HEK293 (cell line): ENCODE measurements at regions not wholly inside any gene's neighbourhood (a gene's known extent, or its start where the extent isn't known, plus 50 kb on each side); places are given as distances from the start of the nearest gene placed in this dataset.

Source experiments
- CTCF ChIA-PET: fragments of 350-600 bp; formaldehyde crosslinking; extraction: SDS; loops from one replicate; lab custom pipeline; 2021; ENCODE audit warnings: antibody characterized with exemption; lab: Yijun Ruan, JAX
- POLR2A ChIA-PET: fragments of 300-600 bp; formaldehyde crosslinking; extraction: SDS; loops from one replicate; lab custom pipeline; 2020; ENCODE audit warnings: antibody characterized with exemption, inconsistent platforms; lab: Yijun Ruan, JAX
- H3K27ac ChIP-seq: fragments of 200-500 bp; sonication (Bioruptor generic); 2 replicates; pipeline ENCODE4 v1.5.1; 2014; ENCODE audit warnings: low read depth, low read length, control low read depth, inconsistent platforms; ENCODE audit errors: extremely low read depth
- H3K36me3 ChIP-seq, 2 experiments: fragments of 200-500 bp in 1 of 2; sonication (Bioruptor generic) in 1 of 2; 1 replicate in 1 of 2; 2 replicates in 1 of 2; pipeline ENCODE4 v1.5.1; 2014 to 2017; ENCODE audit warnings: inconsistent platforms in 2 of 2, low read length in 2 of 2; ENCODE audit not compliant: control insufficient read depth in 2 of 2, insufficient read depth in 1 of 2
- H3K4me1 ChIP-seq: fragments of 200-500 bp; sonication (Bioruptor generic); 2 replicates; pipeline ENCODE4 v1.5.1; 2014; ENCODE audit warnings: mild to moderate bottlenecking, low read length, inconsistent platforms; ENCODE audit not compliant: control insufficient read depth, insufficient read depth
- H3K4me3 ChIP-seq: 2 replicates; pipeline ENCODE4 v1.5.1; 2011; ENCODE audit warnings: low read depth, mild to moderate bottlenecking, control low read depth, low read length, moderate library complexity
- H3K9me3 ChIP-seq: fragments of 200-500 bp; sonication (Bioruptor generic); 2 replicates; pipeline ENCODE4 v1.5.1; 2014; ENCODE audit warnings: low read depth, low read length, inconsistent platforms; ENCODE audit not compliant: control insufficient read depth, insufficient read depth
- MEIS1 ChIP-seq: sonication (generic); formaldehyde crosslinking; IDR thresholded peaks from 2 replicates; pipeline ENCODE4 v1.8.1; 2022; ENCODE audit warnings: missing genetic modification reagents, mild to moderate bottlenecking, borderline replicate concordance
- OSR2 ChIP-seq: fragments of 450-650 bp; formaldehyde crosslinking; IDR thresholded peaks from 2 replicates; pipeline ENCODE4 v1.5.1; 2016; ENCODE audit warnings: missing biosample characterization, missing genetic modification characterization
- SCRT2 ChIP-seq: fragments of 450-650 bp; formaldehyde crosslinking; IDR thresholded peaks from 2 replicates; pipeline ENCODE4 v1.5.1; 2016; ENCODE audit warnings: missing biosample characterization, missing genetic modification characterization
- ZBTB17 ChIP-seq: fragments of 450-650 bp; formaldehyde crosslinking; IDR thresholded peaks from 2 replicates; pipeline ENCODE4 v1.5.1; 2016; ENCODE audit warnings: missing biosample characterization, missing genetic modification characterization
- ZNF155 ChIP-seq: fragments of 450-650 bp; formaldehyde crosslinking; IDR thresholded peaks from 2 replicates; pipeline ENCODE4 v1.5.1; 2016; ENCODE audit warnings: missing biosample characterization, missing genetic modification characterization
- ZNF169 ChIP-seq: fragments of 450-650 bp; formaldehyde crosslinking; IDR thresholded peaks from 2 replicates; pipeline ENCODE4 v1.5.1; 2016; ENCODE audit warnings: missing biosample characterization, missing genetic modification characterization
- ZNF175 ChIP-seq: fragments of 450-650 bp; formaldehyde crosslinking; IDR thresholded peaks from 2 replicates; pipeline ENCODE4 v1.5.1; 2016; ENCODE audit warnings: missing biosample characterization, missing genetic modification characterization
- ZNF2 ChIP-seq: fragments of 450-650 bp; formaldehyde crosslinking; IDR thresholded peaks from 2 replicates; pipeline ENCODE4 v1.5.1; 2016; ENCODE audit warnings: missing biosample characterization, missing genetic modification characterization
- ZNF366 ChIP-seq: fragments of 450-650 bp; formaldehyde crosslinking; conservative IDR thresholded peaks from 2 replicates; pipeline ENCODE4 v1.5.1; 2016; ENCODE audit warnings: missing biosample characterization, missing genetic modification characterization
- ZNF426 ChIP-seq: fragments of 450-650 bp; formaldehyde crosslinking; IDR thresholded peaks from 2 replicates; pipeline ENCODE4 v1.5.1; 2017; ENCODE audit warnings: missing biosample characterization, missing genetic modification characterization, mild to moderate bottlenecking, inconsistent platforms, moderate library complexity
- ZNF433 ChIP-seq: fragments of 450-650 bp; formaldehyde crosslinking; IDR thresholded peaks from 2 replicates; pipeline ENCODE4 v1.5.1; 2016; ENCODE audit warnings: missing biosample characterization, missing genetic modification characterization, low read depth
- ZNF776 ChIP-seq: fragments of 450-650 bp; formaldehyde crosslinking; IDR thresholded peaks from 2 replicates; pipeline ENCODE4 v1.5.0; 2017; ENCODE audit warnings: missing biosample characterization, missing genetic modification characterization, borderline replicate concordance
- ZNF777 ChIP-seq: fragments of 450-650 bp; formaldehyde crosslinking; IDR thresholded peaks from 2 replicates; pipeline ENCODE4 v1.5.1; 2017; ENCODE audit warnings: missing biosample characterization, missing genetic modification characterization, borderline replicate concordance
- TF ChIP-seq, protein P1 (sequence below): fragments of 450-650 bp; formaldehyde crosslinking; IDR thresholded peaks from 2 replicates; pipeline ENCODE4 v1.5.1; 2016; ENCODE audit warnings: missing biosample characterization, missing genetic modification characterization
- TF ChIP-seq, protein P2 (sequence below): fragments of 450-650 bp; formaldehyde crosslinking; IDR thresholded peaks from 2 replicates; pipeline ENCODE4 v1.5.1; 2016; ENCODE audit warnings: missing biosample characterization, missing genetic modification characterization
- TF ChIP-seq, protein P3 (sequence below): fragments of 450-650 bp; formaldehyde crosslinking; IDR thresholded peaks from 2 replicates; pipeline ENCODE4 v1.5.1; 2016; ENCODE audit warnings: missing biosample characterization, missing genetic modification characterization

DNA sequence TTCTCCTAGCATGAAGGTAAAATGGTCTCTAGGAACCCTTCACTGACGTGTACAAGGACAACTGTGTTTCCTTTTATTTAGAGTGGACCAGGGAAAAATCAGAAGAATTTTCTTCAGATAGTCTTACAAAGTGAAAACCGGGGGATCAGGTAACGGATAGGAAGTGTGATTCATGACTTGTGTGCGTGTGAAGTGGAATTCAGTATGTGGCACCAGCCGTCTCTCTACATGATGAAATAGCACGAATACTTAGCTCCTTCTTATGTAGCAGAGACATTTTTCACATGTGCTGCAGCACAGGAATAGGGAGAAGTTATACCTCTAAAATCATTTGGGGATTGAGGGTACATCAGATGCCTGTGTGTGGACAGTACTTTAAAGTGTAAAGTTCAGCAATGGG lies 159.2 kb downstream of the MEX3B start:
- TF ChIP-seq ZNF155 (tag by site-specific recombination) = no peak
- TF ChIP-seq SCRT2 (tag by site-specific recombination) = no peak
- TF ChIP-seq ZNF2 (tag by site-specific recombination) = no peak
- TF ChIP-seq, protein P1, sequence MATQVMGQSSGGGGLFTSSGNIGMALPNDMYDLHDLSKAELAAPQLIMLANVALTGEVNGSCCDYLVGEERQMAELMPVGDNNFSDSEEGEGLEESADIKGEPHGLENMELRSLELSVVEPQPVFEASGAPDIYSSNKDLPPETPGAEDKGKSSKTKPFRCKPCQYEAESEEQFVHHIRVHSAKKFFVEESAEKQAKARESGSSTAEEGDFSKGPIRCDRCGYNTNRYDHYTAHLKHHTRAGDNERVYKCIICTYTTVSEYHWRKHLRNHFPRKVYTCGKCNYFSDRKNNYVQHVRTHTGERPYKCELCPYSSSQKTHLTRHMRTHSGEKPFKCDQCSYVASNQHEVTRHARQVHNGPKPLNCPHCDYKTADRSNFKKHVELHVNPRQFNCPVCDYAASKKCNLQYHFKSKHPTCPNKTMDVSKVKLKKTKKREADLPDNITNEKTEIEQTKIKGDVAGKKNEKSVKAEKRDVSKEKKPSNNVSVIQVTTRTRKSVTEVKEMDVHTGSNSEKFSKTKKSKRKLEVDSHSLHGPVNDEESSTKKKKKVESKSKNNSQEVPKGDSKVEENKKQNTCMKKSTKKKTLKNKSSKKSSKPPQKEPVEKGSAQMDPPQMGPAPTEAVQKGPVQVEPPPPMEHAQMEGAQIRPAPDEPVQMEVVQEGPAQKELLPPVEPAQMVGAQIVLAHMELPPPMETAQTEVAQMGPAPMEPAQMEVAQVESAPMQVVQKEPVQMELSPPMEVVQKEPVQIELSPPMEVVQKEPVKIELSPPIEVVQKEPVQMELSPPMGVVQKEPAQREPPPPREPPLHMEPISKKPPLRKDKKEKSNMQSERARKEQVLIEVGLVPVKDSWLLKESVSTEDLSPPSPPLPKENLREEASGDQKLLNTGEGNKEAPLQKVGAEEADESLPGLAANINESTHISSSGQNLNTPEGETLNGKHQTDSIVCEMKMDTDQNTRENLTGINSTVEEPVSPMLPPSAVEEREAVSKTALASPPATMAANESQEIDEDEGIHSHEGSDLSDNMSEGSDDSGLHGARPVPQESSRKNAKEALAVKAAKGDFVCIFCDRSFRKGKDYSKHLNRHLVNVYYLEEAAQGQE (tag by site-specific recombination) = no peak
- no peak for TF ChIP-seq ZNF426
- TF ChIP-seq MEIS1 (CRISPR knock-in tag) = no peak
- no peak for TF ChIP-seq ZNF169
- no peak for TF ChIP-seq ZNF777 (tag by site-specific recombination)
- no peak for TF ChIP-seq OSR2 (tag by site-specific recombination)
- TF ChIP-seq, protein P2, sequence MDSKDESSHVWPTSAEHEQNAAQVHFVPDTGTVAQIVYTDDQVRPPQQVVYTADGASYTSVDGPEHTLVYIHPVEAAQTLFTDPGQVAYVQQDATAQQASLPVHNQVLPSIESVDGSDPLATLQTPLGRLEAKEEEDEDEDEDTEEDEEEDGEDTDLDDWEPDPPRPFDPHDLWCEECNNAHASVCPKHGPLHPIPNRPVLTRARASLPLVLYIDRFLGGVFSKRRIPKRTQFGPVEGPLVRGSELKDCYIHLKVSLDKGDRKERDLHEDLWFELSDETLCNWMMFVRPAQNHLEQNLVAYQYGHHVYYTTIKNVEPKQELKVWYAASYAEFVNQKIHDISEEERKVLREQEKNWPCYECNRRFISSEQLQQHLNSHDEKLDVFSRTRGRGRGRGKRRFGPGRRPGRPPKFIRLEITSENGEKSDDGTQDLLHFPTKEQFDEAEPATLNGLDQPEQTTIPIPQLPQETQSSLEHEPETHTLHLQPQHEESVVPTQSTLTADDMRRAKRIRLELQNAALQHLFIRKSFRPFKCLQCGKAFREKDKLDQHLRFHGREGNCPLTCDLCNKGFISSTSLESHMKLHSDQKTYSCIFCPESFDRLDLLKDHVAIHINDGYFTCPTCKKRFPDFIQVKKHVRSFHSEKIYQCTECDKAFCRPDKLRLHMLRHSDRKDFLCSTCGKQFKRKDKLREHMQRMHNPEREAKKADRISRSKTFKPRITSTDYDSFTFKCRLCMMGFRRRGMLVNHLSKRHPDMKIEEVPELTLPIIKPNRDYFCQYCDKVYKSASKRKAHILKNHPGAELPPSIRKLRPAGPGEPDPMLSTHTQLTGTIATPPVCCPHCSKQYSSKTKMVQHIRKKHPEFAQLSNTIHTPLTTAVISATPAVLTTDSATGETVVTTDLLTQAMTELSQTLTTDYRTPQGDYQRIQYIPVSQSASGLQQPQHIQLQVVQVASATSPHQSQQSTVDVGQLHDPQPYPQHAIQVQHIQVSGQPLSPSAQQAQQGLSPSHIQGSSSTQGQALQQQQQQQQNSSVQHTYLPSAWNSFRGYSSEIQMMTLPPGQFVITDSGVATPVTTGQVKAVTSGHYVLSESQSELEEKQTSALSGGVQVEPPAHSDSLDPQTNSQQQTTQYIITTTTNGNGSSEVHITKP (tag by site-specific recombination) = no peak
- TF ChIP-seq ZNF776 (tag by site-specific recombination) = no peak
- TF ChIP-seq ZNF175 (tag by site-specific recombination) = no peak
- H3K27ac ChIP-seq = no peak overlapping the region
- peaks cover 17% of the 10 kb centered on the region for H3K4me1 ChIP-seq
- H3K36me3 ChIP-seq = no peaks in the 10 kb centered on the region
- CTCF ChIA-PET = no interaction called here
- no peaks in the 10 kb centered on the region for H3K9me3 ChIP-seq
- no peak overlapping the region for H3K4me3 ChIP-seq
- POLR2A ChIA-PET = no interaction called here

DNA sequence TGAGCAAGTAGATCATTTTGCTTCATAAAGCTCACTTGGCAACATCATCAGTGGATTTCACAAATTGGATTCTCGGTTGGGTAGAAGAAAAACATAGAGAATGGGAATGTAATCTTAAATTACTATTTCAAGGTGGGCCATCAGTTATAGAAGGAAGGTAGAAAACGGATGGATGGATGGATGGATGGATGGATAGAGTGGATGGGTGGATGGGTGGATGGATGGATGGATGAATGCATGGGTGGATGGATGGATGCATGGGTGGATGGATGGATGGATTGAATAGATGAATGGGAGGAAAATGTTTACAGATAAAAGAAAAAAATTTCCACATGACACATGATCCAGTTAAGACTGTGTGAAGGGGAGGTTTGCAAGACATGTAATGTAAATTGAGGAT lies 159.7 kb downstream of the MEX3B start:
- Histone ChIP-seq H3K9me3 (no peaks in the 10 kb centered on the region), H3K36me3 (no peaks in the 10 kb centered on the region), H3K4me1 (peaks cover 17% of the 10 kb centered on the region), H3K4me3 (no peak overlapping the region), H3K27ac (no peak overlapping the region)
- TF ChIP-seq ZNF433 (tag by site-specific recombination) (no peak), ZNF366 (peak; percentile 89), ZBTB17 (tag by site-specific recombination) (peak; percentile 70; the same call in 1 of the 2 replicates)
- CTCF ChIA-PET = no interaction called here
- POLR2A ChIA-PET = no interaction called here

DNA sequence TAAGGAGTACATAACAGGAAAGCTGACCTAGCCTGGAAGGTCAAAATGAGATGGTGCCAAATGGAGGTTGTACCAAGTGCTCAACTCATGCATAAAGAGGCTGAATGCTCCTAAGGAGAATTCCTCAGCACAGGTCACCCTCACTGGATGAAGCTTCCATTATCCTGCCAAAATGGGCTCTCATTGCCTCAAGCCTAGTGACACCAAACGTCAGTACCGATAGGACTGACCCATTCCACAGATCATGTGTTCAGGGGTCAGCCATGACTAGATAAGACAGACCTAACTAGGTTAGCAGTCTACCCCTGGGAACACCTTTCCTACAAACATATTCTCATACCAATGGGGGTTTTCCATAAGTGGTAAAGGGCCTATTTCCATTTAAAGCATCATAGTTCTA lies 160.7 kb downstream of the MEX3B start:
- TF ChIP-seq, protein P3, sequence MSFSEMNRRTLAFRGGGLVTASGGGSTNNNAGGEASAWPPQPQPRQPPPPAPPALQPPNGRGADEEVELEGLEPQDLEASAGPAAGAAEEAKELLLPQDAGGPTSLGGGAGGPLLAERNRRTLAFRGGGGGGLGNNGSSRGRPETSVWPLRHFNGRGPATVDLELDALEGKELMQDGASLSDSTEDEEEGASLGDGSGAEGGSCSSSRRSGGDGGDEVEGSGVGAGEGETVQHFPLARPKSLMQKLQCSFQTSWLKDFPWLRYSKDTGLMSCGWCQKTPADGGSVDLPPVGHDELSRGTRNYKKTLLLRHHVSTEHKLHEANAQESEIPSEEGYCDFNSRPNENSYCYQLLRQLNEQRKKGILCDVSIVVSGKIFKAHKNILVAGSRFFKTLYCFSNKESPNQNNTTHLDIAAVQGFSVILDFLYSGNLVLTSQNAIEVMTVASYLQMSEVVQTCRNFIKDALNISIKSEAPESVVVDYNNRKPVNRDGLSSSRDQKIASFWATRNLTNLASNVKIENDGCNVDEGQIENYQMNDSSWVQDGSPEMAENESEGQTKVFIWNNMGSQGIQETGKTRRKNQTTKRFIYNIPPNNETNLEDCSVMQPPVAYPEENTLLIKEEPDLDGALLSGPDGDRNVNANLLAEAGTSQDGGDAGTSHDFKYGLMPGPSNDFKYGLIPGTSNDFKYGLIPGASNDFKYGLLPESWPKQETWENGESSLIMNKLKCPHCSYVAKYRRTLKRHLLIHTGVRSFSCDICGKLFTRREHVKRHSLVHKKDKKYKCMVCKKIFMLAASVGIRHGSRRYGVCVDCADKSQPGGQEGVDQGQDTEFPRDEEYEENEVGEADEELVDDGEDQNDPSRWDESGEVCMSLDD (tag by site-specific recombination) = no peak
- TF ChIP-seq, protein P2 (tag by site-specific recombination) = peak; percentile 36; the same call in 1 of the 2 replicates
- TF ChIP-seq, all 188 proteins: peak for 1
- ChIA-PET CTCF (no interaction called here), POLR2A (no interaction called here)
- Histone ChIP-seq H3K4me3 (no peak overlapping the region), H3K27ac (no peak overlapping the region), H3K36me3 (no peaks in the 10 kb centered on the region), H3K9me3 (no peaks in the 10 kb centered on the region), H3K4me1 (peaks cover 17% of the 10 kb centered on the region)
